DMS153 treated with DMSO at 0.1 percent for 48 hours (cell line): ENCODE measurements at regions not wholly inside any gene's neighbourhood (a gene's known extent, or its start where the extent isn't known, plus 50 kb on each side); places are given as distances from the start of the nearest gene placed in this dataset.

ENCODE experiments used
- DNase-seq: peaks from one replicate; lab custom pipeline; 2025; ENCODE audit not compliant: unreplicated experiment; lab: John Stamatoyannopoulos, UW

DNA sequence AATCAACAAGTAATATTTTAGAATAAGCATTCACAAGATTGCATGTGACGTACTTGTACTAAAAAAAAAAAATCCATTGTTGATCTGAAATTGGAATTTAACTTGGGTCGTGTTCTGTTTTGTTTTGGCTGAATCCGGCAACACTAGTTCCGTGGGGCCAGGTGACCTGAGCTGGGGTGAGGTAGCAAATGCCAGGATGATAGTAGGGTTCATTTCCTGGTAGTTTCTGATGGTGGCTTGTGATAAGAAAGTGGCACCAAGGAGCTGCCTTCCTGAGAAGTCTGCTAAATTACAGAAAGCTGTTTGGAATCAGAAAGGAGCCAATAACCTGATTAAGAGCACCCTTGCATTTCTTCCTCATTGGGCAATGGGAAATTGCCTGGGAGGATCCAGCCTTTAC, 126.4 kb upstream of the DLX2 start:
- DNase-seq, result no peak

GRCh38 chr2:172230332-172230888, 127.7 kb upstream of the DLX2 start:
- no peak for DNase-seq

GRCh38 chr2:172230889-172231401, 128.2 kb upstream of the DLX2 start:
- DNase-seq, result no peak

DNA sequence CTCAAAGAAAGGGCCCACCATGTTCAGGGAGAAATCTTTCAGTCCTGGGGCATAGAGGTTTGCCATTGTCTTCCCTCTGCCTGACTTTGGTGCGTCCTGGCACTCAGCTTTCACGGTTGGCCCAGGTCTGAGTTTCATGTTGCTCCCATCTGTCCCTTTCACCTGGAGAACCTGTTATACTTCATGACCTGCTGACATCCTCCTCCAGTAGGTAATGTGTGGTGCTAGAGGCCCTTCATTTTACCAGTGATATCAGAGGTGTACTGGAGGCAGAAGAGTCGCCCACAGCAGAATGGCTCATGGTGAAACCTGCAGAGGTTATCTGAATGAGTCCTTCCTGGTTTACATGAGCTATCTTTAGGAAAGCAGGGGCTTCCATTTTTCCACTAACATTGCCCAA, 128.8 kb upstream of the DLX2 start:
- no peak for DNase-seq

DNA sequence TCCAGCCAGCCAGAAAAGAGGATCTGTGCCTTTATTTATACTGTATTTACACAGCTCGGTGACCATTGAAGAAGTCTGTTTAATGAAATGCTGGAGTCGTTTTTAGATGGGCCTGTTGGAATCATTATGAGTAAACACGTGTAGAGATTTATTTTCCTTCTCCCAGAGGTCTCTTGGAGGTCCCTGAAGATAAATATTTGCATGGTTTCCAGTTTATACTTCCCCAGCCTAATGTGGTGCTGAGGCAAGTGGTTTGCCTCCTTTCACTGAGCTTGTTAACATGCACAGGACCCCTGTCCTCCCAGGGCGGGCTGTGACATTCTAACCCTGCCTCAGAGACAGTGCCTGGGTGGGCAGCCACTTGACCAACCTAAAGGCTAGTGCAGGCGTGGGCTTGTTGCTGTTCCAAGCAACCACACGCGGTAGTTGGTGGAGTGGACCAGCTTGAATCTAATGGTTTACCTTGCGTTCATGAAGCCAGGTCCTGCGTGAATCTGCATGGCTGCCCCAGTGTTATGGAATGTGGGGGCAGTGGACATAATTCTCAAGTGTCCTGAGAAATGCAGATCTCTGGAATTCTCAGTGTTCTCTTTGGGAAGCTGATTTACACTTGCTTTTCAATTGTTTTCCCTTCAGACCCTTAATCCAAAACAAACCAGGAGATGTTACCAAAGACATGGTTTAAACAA, 130.2 kb upstream of the DLX2 start:
- no peak for DNase-seq

- no peak for DNase-seq
Observed at GRCh38 chr2:172233987-172234715, 131.5 kb upstream of the DLX2 start.

GRCh38 chr2:172234716-172235691, 132.3 kb upstream of the DLX2 start:
- DNase-seq, result peak; percentile 50

DNA sequence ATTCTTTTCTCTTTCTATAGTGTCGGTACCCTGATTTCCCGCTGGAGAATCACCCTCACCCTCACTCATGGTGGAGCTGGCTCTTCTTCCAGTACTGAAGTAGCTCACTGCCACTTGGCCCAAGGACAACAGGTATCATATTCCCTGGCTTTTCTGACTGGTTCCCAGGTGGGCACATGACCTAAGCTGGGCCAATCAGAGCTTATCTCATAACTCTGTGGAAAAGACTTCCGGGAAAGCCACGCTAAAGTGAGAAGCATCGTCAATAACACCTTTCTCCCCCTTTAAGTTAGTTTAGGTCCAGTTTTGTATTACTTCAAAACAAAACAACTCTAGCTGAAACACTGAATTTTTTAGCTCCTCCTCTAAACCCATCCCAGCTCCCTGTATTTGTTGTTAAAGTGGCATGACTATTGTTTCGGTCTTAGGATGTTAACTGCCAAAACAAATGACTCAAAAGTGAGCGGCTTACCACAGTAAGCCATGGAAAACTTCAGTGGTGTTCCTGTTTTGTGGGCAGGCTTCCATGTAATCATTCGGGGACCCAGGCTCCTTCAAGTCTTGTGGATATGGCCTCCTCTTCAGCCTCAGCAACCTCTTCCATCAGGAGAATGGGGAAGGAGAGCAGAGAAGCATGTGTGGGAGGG, 137.4 kb upstream of the DLX2 start:
- no peak for DNase-seq

GRCh38 chr2:172241222-172241621, 138.5 kb upstream of the DLX2 start:
- DNase-seq, result no peak

- DNase-seq, result no peak
Observed at GRCh38 chr2:172242471-172242870, 139.8 kb upstream of the DLX2 start.

GRCh38 chr2:172242961-172243360, 140.3 kb upstream of the DLX2 start:
- no peak for DNase-seq

- DNase-seq, result no peak
Observed at GRCh38 chr2:172244419-172245130, 141.9 kb upstream of the DLX2 start.

- no peak for DNase-seq
Observed at GRCh38 chr2:172246649-172247048, 143.9 kb upstream of the DLX2 start.

DNA sequence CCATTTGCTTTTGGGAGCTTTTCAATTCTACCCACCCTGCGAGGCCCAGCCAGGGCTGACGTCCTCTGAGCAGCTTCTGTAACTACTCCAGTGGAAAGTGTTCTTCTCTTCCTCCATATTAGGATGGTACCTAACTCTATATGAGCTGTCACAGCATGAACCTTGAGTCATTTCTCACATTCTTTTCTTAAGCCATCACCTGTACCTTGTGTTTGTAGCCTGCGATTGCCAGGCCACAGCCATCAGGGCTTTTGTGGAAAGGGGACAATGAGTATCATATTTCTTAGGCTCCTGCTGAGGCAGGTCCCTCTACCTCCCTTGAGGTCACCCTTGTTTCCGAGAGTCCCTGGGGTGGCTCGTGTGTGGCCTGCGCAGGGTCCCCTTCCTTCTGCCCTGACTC, 144.5 kb upstream of the DLX2 start:
- no peak for DNase-seq

GRCh38 chr2:172248381-172248780, 145.7 kb upstream of the DLX2 start:
- no peak for DNase-seq

DNA sequence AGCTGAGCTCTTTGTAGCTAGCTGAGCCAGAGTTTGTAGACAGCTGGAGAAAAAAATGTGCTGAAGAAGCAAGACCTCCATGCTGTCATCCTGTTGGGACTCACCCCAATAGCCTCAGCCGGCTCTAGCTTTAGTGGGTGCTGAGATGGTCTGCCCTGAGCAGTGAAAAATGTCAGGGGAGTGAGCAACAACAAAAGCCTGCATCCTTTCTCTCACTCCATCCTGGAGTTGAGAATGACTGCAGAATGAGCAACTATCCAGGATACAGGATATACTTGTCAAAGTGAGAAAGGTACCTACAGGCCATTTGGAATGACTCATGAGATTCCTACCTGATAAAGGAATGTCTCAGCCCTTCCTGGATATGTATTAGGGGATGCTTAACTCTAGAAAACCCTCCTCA, 146.1 kb upstream of the DLX2 start:
- no peak for DNase-seq

GRCh38 chr2:172249334-172249733, 146.6 kb upstream of the DLX2 start:
- no peak for DNase-seq

- DNase-seq, result no peak
Observed at GRCh38 chr2:172249986-172250385, 147.3 kb upstream of the DLX2 start.

- no peak for DNase-seq
Observed at GRCh38 chr2:172251231-172251630, 148.5 kb upstream of the DLX2 start.

DNA sequence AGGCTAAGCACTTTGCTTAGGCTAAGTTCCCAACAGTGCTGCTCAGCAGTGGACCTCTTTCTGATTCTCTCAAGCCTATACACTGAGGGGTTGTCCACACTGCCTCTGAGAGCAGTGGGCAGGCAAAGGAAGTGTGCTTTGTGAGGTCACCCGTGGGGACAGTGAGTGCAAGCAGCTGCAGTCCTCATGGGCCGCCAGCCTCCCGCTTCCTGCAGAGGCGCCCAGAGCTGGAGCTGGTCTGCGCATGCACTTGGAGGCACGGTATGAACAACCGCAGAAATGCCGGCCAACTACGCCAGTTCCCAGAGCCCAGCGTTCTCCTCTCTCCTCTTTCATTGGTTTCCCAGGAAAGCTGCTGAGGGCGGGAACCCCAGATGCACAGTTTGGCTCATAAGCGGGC, 149.5 kb upstream of the DLX2 start:
- DNase-seq, result no peak
